IPS-NIHi11 (cell line): ENCODE measurements at regions not wholly inside any gene's neighbourhood (a gene's known extent, or its start where the extent isn't known, plus 50 kb on each side); places are given as distances from the start of the nearest gene placed in this dataset.
"Not testable (repeated sequence)": the region's sequence is repeated elsewhere in the genome, so short reads cannot be mapped to it uniquely, and the experiment has no call there.

ENCODE experiments used
- DNase-seq: peaks from one replicate; pipeline ENCODE4 v3.0.0; 2012; ENCODE audit warnings: mixed read lengths, low spot score

GRCh38 chr16:63922560-63922959, 1199.3 kb downstream of the CDH11 start:
- no peak for DNase-seq

GRCh38 chr16:63921737-63922295, 1200.0 kb downstream of the CDH11 start:
- no peak for DNase-seq

GRCh38 chr16:63913290-63913689, 1208.6 kb downstream of the CDH11 start:
- DNase-seq = no peak

- DNase-seq = no peak
Measured at GRCh38 chr16:63907251-63907650, 1214.6 kb downstream of the CDH11 start.

- DNase-seq = no peak
Measured at GRCh38 chr16:63904930-63905329, 1216.9 kb downstream of the CDH11 start.

- DNase-seq = no peak
Measured at GRCh38 chr16:63904182-63904581, 1217.7 kb downstream of the CDH11 start.

- no peak for DNase-seq
Measured at GRCh38 chr16:63896383-63897109, 1225.3 kb downstream of the CDH11 start.

GRCh38 chr16:63890723-63891122, 1231.1 kb downstream of the CDH11 start:
- no peak for DNase-seq

- DNase-seq = no peak
Measured at GRCh38 chr16:63890081-63890480, 1231.8 kb downstream of the CDH11 start.

- no peak for DNase-seq
Measured at GRCh38 chr16:63883091-63883490, 1238.8 kb downstream of the CDH11 start.

- no peak for DNase-seq
Measured at GRCh38 chr16:63882576-63882975, 1239.3 kb downstream of the CDH11 start.

GRCh38 chr16:63880948-63881347, 1240.9 kb downstream of the CDH11 start:
- no peak for DNase-seq

GRCh38 chr16:63877401-63877800, 1244.5 kb downstream of the CDH11 start:
- DNase-seq = no peak

GRCh38 chr16:63876103-63876502, 1245.8 kb downstream of the CDH11 start:
- DNase-seq = no peak

GRCh38 chr16:63860700-63861099, 1261.2 kb downstream of the CDH11 start:
- DNase-seq = not testable (repeated sequence)

- no peak for DNase-seq
Measured at GRCh38 chr16:63856537-63856936, 1265.3 kb downstream of the CDH11 start.

- DNase-seq = no peak
Measured at GRCh38 chr16:63850979-63851378, 1270.9 kb downstream of the CDH11 start.

GRCh38 chr16:63841271-63841670, 1280.6 kb downstream of the CDH11 start:
- no peak for DNase-seq

- DNase-seq = no peak
Measured at GRCh38 chr16:63830061-63830460, 1291.8 kb downstream of the CDH11 start.

- no peak for DNase-seq
Measured at GRCh38 chr16:63822818-63823217, 1299.0 kb downstream of the CDH11 start.

- DNase-seq = no peak
Measured at GRCh38 chr16:63816276-63816675, 1305.6 kb downstream of the CDH11 start.

- DNase-seq = no peak
Measured at GRCh38 chr16:63813862-63814261, 1308.0 kb downstream of the CDH11 start.

- no peak for DNase-seq
Measured at GRCh38 chr16:63808730-63809129, 1313.1 kb downstream of the CDH11 start.
